CD14-positive monocyte (primary cell): ENCODE measurements at regions not wholly inside any gene's neighbourhood (a gene's known extent, or its start where the extent isn't known, plus 50 kb on each side); places are given as distances from the start of the nearest gene placed in this dataset.
A peak's percentile ranks its signal among the peaks of the same experiment; 100 is the strongest.

ENCODE experiments used
- DNase-seq, 3 donors: peaks; one replicate each; pipeline ENCODE4 v3.0.0-alpha.2; 2011 to 2022
- H2AFZ ChIP-seq: 2 replicates; pipeline ENCODE4 v1.6.0; 2012; ENCODE audit warnings: mild to moderate bottlenecking, low read depth, low read length, inconsistent platforms; ENCODE audit not compliant: insufficient read depth, poor library complexity, severe bottlenecking
- H3K27ac ChIP-seq, 2 donors: 1 replicate in 1 of 2; 2 replicates in 1 of 2; pipeline ENCODE4 v1.5.1; 2012 to 2013; ENCODE audit warnings: low read length in 2 of 2, control low read depth in 1 of 2, inconsistent platforms in 1 of 2, low read depth in 1 of 2, mild to moderate bottlenecking in 1 of 2
- H3K27me3 ChIP-seq, 2 donors: one replicate each; pipeline versions ENCODE4 v1.6.0 to v1.6.1; 2011 to 2013; ENCODE audit warnings: low read length in 2 of 2; ENCODE audit not compliant: control insufficient read depth in 2 of 2, insufficient read depth in 2 of 2
- H3K36me3 ChIP-seq, 2 donors: replicated peaks in 1 of 2; 1 replicate in 1 of 2; 2 replicates in 1 of 2; pipeline versions ENCODE4 v1.5.1 to v1.6.1; 2012 to 2013; ENCODE audit warnings: low read length in 2 of 2, control low read depth in 1 of 2, inconsistent platforms in 1 of 2, mild to moderate bottlenecking in 1 of 2; ENCODE audit not compliant: insufficient read depth in 2 of 2, control insufficient read depth in 1 of 2
- H3K4me1 ChIP-seq, 2 donors: 1 replicate in 1 of 2; 2 replicates in 1 of 2; pipeline versions ENCODE4 v1.5.1 to v1.6.1; 2012 to 2013; ENCODE audit warnings: low read length in 2 of 2, control low read depth in 1 of 2, inconsistent platforms in 1 of 2, mild to moderate bottlenecking in 1 of 2, moderate library complexity in 1 of 2; ENCODE audit not compliant: insufficient read depth in 2 of 2, control insufficient read depth in 1 of 2
- H3K4me2 ChIP-seq: replicated peaks from 2 replicates; pipeline ENCODE3; 2012; ENCODE audit warnings: low read length, moderate library complexity, mild to moderate bottlenecking; ENCODE audit not compliant: poor library complexity, severe bottlenecking; ENCODE audit errors: extremely low read depth
- H3K4me3 ChIP-seq, 3 experiments: fragments of 200-600 bp in 1 of 3; sonication (generic) in 1 of 3; replicated peaks in 1 of 3; 1 replicate in 2 of 3; 2 replicates in 1 of 3; pipeline ENCODE4 v1.5.1; 2011 to 2013; ENCODE audit warnings: low read length in 3 of 3, mild to moderate bottlenecking in 3 of 3, control low read depth in 2 of 3, low read depth in 2 of 3, inconsistent platforms in 1 of 3, moderate library complexity in 1 of 3
- H3K79me2 ChIP-seq: 2 replicates; pipeline ENCODE4 v1.6.0; 2012; ENCODE audit warnings: mild to moderate bottlenecking, control low read depth, inconsistent platforms, low read length, moderate library complexity; ENCODE audit not compliant: insufficient read depth
- H3K9ac ChIP-seq: 2 replicates; pipeline ENCODE4 v1.6.0; 2017; ENCODE audit warnings: low read length, mild to moderate bottlenecking; ENCODE audit not compliant: insufficient read depth, poor library complexity, severe bottlenecking
- H3K9me3 ChIP-seq, 2 donors: replicated peaks in 1 of 2; 1 replicate in 1 of 2; 2 replicates in 1 of 2; pipeline versions ENCODE4 v1.5.1 to v1.6.1; 2012 to 2013; ENCODE audit warnings: low read length in 2 of 2, control low read depth in 1 of 2; ENCODE audit not compliant: control insufficient read depth in 1 of 2, insufficient read depth in 1 of 2
- H4K20me1 ChIP-seq: 2 replicates; pipeline ENCODE4 v1.6.0; 2012; ENCODE audit warnings: mild to moderate bottlenecking, low read length, control low read depth, moderate library complexity; ENCODE audit not compliant: insufficient read depth
- H3K27ac Mint-ChIP-seq, 7 donors: one replicate each; pipeline ENCODE4 v1.8.0; 2020; ENCODE audit warnings: mild to moderate bottlenecking in 7 of 7, mixed read lengths in 7 of 7, moderate library complexity in 6 of 7, inconsistent platforms in 2 of 7
- H3K27me3 Mint-ChIP-seq, 3 donors: one replicate each; pipeline ENCODE4 v1.8.0; 2021 to 2022; ENCODE audit warnings: low read depth in 3 of 3, mild to moderate bottlenecking in 3 of 3, mixed read lengths in 3 of 3, moderate library complexity in 3 of 3, inconsistent platforms in 1 of 3
- H3K36me3 Mint-ChIP-seq, 2 donors: one replicate each; pipeline ENCODE4 v1.8.0; 2020; ENCODE audit warnings: mixed read lengths in 2 of 2, inconsistent platforms in 1 of 2, mild to moderate bottlenecking in 1 of 2
- H3K4me1 Mint-ChIP-seq: one replicate; pipeline ENCODE4 v1.8.0; 2020; ENCODE audit warnings: mild to moderate bottlenecking, mixed read lengths
- H3K4me3 Mint-ChIP-seq, 2 donors: one replicate each; pipeline ENCODE4 v1.8.0; 2020; ENCODE audit warnings: mild to moderate bottlenecking in 2 of 2, mixed read lengths in 2 of 2, moderate library complexity in 1 of 2
- H3K9me3 Mint-ChIP-seq, 7 donors: one replicate each; pipeline ENCODE4 v1.8.0; 2020 to 2022; ENCODE audit warnings: mixed read lengths in 7 of 7, mild to moderate bottlenecking in 6 of 7, moderate library complexity in 6 of 7, inconsistent platforms in 2 of 7
- WGBS: methylation state at CpG from one replicate; pipeline ENCODE4 v1.1.5; 2013; ENCODE audit warnings: missing lambda C conversion rate; ENCODE audit not compliant: insufficient coverage; 5-methylcytosine and 5-hydroxymethylcytosine counted together
- intact Hi-C, 2 donors: fragments of 100-400 bp; cut with micrococcal nuclease; formaldehyde crosslinking; loops; one replicate each; pipeline versions ENCODE4 v1.15.0 to v1.15.1; 2023
- TF ChIP-seq, protein P1 (sequence below): fragments of 200-600 bp; IDR thresholded peaks from one replicate; pipeline ENCODE4 v1.8.0; 2022; ENCODE audit warnings: antibody characterized with exemption, mild to moderate bottlenecking

GRCh38 chr2:176613323-176613987, 344.2 kb downstream of the MTX2 start:
- Histone ChIP-seq H3K27ac (no peak overlapping the region), H3K4me2 (no peak overlapping the region), H3K9me3 (no peaks in the 10 kb centered on the region), H3K4me1 (no peaks in the 10 kb centered on the region), H3K27me3 (peaks cover 4 to 5% of the 10 kb centered on the region in 2 donors), H3K79me2 (no peaks in the 10 kb centered on the region), H3K4me3 (no peak overlapping the region), H3K9ac (no peak overlapping the region), H4K20me1 (no peaks in the 10 kb centered on the region), H2AFZ (no peak overlapping the region), H3K36me3 (no peaks in the 10 kb centered on the region)
- TF ChIP-seq, protein P1, sequence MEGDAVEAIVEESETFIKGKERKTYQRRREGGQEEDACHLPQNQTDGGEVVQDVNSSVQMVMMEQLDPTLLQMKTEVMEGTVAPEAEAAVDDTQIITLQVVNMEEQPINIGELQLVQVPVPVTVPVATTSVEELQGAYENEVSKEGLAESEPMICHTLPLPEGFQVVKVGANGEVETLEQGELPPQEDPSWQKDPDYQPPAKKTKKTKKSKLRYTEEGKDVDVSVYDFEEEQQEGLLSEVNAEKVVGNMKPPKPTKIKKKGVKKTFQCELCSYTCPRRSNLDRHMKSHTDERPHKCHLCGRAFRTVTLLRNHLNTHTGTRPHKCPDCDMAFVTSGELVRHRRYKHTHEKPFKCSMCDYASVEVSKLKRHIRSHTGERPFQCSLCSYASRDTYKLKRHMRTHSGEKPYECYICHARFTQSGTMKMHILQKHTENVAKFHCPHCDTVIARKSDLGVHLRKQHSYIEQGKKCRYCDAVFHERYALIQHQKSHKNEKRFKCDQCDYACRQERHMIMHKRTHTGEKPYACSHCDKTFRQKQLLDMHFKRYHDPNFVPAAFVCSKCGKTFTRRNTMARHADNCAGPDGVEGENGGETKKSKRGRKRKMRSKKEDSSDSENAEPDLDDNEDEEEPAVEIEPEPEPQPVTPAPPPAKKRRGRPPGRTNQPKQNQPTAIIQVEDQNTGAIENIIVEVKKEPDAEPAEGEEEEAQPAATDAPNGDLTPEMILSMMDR = no peak
- H3K27me3 Mint-ChIP-seq = peaks cover 1 to 18% (median 8%) of the 10 kb centered on the region in 3 donors
- WGBS = 56% methylated on average over 1 of the region's 3 CpGs
- H3K27ac Mint-ChIP-seq = no peak overlapping the region
- H3K4me3 Mint-ChIP-seq = no peak overlapping the region
- DNase-seq = no peak
- intact Hi-C loops = no loop called here
- no peaks in the 10 kb centered on the region for H3K4me1 Mint-ChIP-seq
- H3K9me3 Mint-ChIP-seq = peaks cover 0 to 7% (median 0%) of the 10 kb centered on the region in 7 donors
- H3K36me3 Mint-ChIP-seq = no peaks in the 10 kb centered on the region

- H3K27me3 Mint-ChIP-seq = peaks cover 1 to 18% (median 8%) of the 10 kb centered on the region in 3 donors
- intact Hi-C loops = no loop called here
- no CpG with 5 or more reads among the region's 2 CpGs for WGBS
Measured at GRCh38 chr2:176614049-176614448, 344.8 kb downstream of the MTX2 start.

More at GRCh38 chr2:176614049-176614448, 344.8 kb downstream of the MTX2 start:
- Mint-ChIP-seq H3K4me3 (peak overlapping the region in 1 of 2 donors; percentile 53), H3K4me1 (no peaks in the 10 kb centered on the region), H3K27ac (no peak overlapping the region), H3K36me3 (no peaks in the 10 kb centered on the region), H3K9me3 (peaks cover 0 to 7% (median 0%) of the 10 kb centered on the region in 7 donors)
- Histone ChIP-seq H3K4me2 (no peak overlapping the region), H3K27ac (no peak overlapping the region), H3K9ac (no peak overlapping the region), H3K4me1 (no peaks in the 10 kb centered on the region), H3K36me3 (no peaks in the 10 kb centered on the region), H3K79me2 (no peaks in the 10 kb centered on the region), H4K20me1 (no peaks in the 10 kb centered on the region), H3K9me3 (no peaks in the 10 kb centered on the region), H2AFZ (no peak overlapping the region), H3K4me3 (no peak overlapping the region), H3K27me3 (peaks cover 4 to 5% of the 10 kb centered on the region in 2 donors)
- TF ChIP-seq, protein P1 = no peak
- no peak for DNase-seq
